ENCODE measurements at regions not wholly inside any gene's neighbourhood (a gene's known extent, or its start where the extent isn't known, plus 50 kb on each side); places are given as distances from the start of the nearest gene placed in this dataset.
A peak's percentile ranks its signal among the peaks of the same experiment; 100 is the strongest.

GRCh38 chr13:43963726-43964125 is 84.0 kb downstream of the LACC1 start:
- TF ChIP-seq CTCF (IDR thresholded peaks at IDR 0.05; ENCODE audit: control extremely low read depth in 1 of 3, insufficient read depth in 1 of 3, low read depth in 1 of 3, low read length in 3 of 3) (peak; percentile 34 to 54 (median 50)), RAD21 (IDR thresholded peaks at IDR 0.05 in 1 of 2, conservative IDR thresholded peaks at IDR 0.05 in 1 of 2; ENCODE audit: low read depth in 2 of 2, low read length in 2 of 2) (peak; percentile 28 to 45), JUN (IDR thresholded peaks at IDR 0.05; ENCODE audit: low read depth, low read length) (no peak), POLR2A (IDR thresholded peaks at IDR 0.05; ENCODE audit: control extremely low read depth in 1 of 2, low read depth in 2 of 2, low read length in 2 of 2) (no peak), EP300 (IDR thresholded peaks at IDR 0.05; ENCODE audit: borderline replicate concordance in 1 of 2, low read depth in 2 of 2, low read length in 2 of 2) (no peak), YY1 (IDR thresholded peaks at IDR 0.05; ENCODE audit: low read depth, low read length) (no peak), CBX5 (IDR thresholded peaks at IDR 0.05; ENCODE audit: low read depth, low read length) (no peak)
